A549 (cell line): ENCODE measurements at regions not wholly inside any gene's neighbourhood (a gene's known extent, or its start where the extent isn't known, plus 50 kb on each side); places are given as distances from the start of the nearest gene placed in this dataset.

Experiments
- ATAC-seq, 2 experiments: fragments of 200-7000 bp in 1 of 2; fragments of >200 bp in 1 of 2; cut with Nextera tagmentation in 1 of 2; cut with Tn5 transposase in 1 of 2; 3 replicates each; pipeline versions ENCODE4 v1.8.0 to v1.9.1; 2018 to 2020; ENCODE audit warnings: mild to moderate bottlenecking in 1 of 2, moderate library complexity in 1 of 2
- CTCF ChIA-PET: fragments of 300-600 bp; sonication (Branson Sonifier 250); formaldehyde crosslinking; extraction: SDS; loops from one replicate; lab custom pipeline; 2021; ENCODE audit warnings: antibody characterized with exemption, inconsistent platforms; lab: Yijun Ruan, JAX
- POLR2A ChIA-PET: fragments of 350-600 bp; formaldehyde crosslinking; extraction: SDS; loops from one replicate; lab custom pipeline; 2021; ENCODE audit warnings: antibody characterized with exemption, inconsistent platforms; lab: Yijun Ruan, JAX
- DNase-seq, 2 experiments: peaks; one replicate each; pipeline versions ENCODE4 v3.0.0 to v3.0.0-alpha.2; 2011 to 2016; ENCODE audit warnings: low read depth in 1 of 2, low spot score in 1 of 2
- FAIRE-seq: peaks from 2 replicates; lab custom pipeline; 2011; peaks lifted over from hg19 to GRCh38; lab: Jason Lieb, UNC
- H3K27ac ChIP-seq, 2 experiments: fragments of >200 bp; sonication (Bioruptor Twin); formaldehyde crosslinking; 3 replicates each; pipeline ENCODE4 v1.5.1; 2016 to 2017
- H3K4me1 ChIP-seq: fragments of >200 bp; sonication (Bioruptor Twin); formaldehyde crosslinking; 3 replicates; pipeline ENCODE4 v1.6.1; 2016
- H3K4me2 ChIP-seq: fragments of >200 bp; sonication (Bioruptor Twin); formaldehyde crosslinking; 3 replicates; pipeline ENCODE4 v1.6.1; 2016
- H3K4me3 ChIP-seq: fragments of >200 bp; sonication (Bioruptor Twin); formaldehyde crosslinking; 3 replicates; pipeline ENCODE4 v1.5.1; 2016
- H3K9me3 ChIP-seq: fragments of >200 bp; sonication (Bioruptor Twin); formaldehyde crosslinking; 3 replicates; pipeline ENCODE4 v1.6.1; 2016
- CBX2 ChIP-seq: fragments of 200-600 bp; sonication (generic); IDR thresholded peaks from 2 replicates; pipeline ENCODE4 v1.6.1; 2016; ENCODE audit warnings: low read depth, mild to moderate bottlenecking, borderline replicate concordance
- CEBPB ChIP-seq, 2 experiments: fragments of >200 bp in 1 of 2; sonication (Bioruptor Twin) in 1 of 2; formaldehyde crosslinking in 1 of 2; IDR thresholded peaks; 2 replicates each; pipeline ENCODE4 v1.6.1; 2012 to 2016
- CHD2 ChIP-seq: fragments of 150-350 bp; IDR thresholded peaks from 2 replicates; pipeline ENCODE4 v1.6.1; 2014; ENCODE audit warnings: low read length; ENCODE audit not compliant: partially characterized antibody
- CTCF ChIP-seq: fragments of >200 bp; sonication (Bioruptor Twin); formaldehyde crosslinking; IDR thresholded peaks from 3 replicates; pipeline ENCODE4 v1.5.1; 2016
- FOSB ChIP-seq: fragments of 250-450 bp; sonication (Bioruptor Pico); IDR thresholded peaks from 2 replicates; pipeline ENCODE4 v1.5.0; 2020; ENCODE audit warnings: mild to moderate bottlenecking, moderate library complexity
- FOSL2 ChIP-seq, 2 experiments: fragments of 450-650 bp in 1 of 2; fragments of >200 bp in 1 of 2; sonication (Bioruptor Twin) in 1 of 2; formaldehyde crosslinking; IDR thresholded peaks; 2 replicates each; pipeline versions ENCODE4 v1.5.0 to v1.6.1; 2016 to 2020; ENCODE audit warnings: mild to moderate bottlenecking in 1 of 2, moderate library complexity in 1 of 2
- GATA3 ChIP-seq: IDR thresholded peaks from 2 replicates; pipeline ENCODE4 v1.6.1; 2012; ENCODE audit warnings: borderline replicate concordance
- HOXB5 ChIP-seq: fragments of 250-450 bp; sonication (Bioruptor Pico); IDR thresholded peaks from 2 replicates; pipeline ENCODE4 v1.5.0; 2020; ENCODE audit warnings: mild to moderate bottlenecking, moderate library complexity
- JUNB ChIP-seq: fragments of >200 bp; sonication (Bioruptor Twin); formaldehyde crosslinking; IDR thresholded peaks from 2 replicates; pipeline ENCODE4 v1.6.1; 2016
- KDM1A ChIP-seq: fragments of 200-600 bp; sonication (generic); IDR thresholded peaks from 2 replicates; pipeline ENCODE4 v1.6.1; 2016; ENCODE audit warnings: low read depth, mild to moderate bottlenecking
- KDM5A ChIP-seq: fragments of 200-600 bp; sonication (generic); IDR thresholded peaks from 2 replicates; pipeline ENCODE4 v1.6.1; 2016; ENCODE audit warnings: antibody characterized with exemption, mild to moderate bottlenecking
- MAFK ChIP-seq: fragments of 450-650 bp; IDR thresholded peaks from 2 replicates; pipeline ENCODE4 v1.6.1; 2014; ENCODE audit not compliant: partially characterized antibody
- MYC ChIP-seq: IDR thresholded peaks from 2 replicates; pipeline ENCODE4 v1.6.1; 2012; ENCODE audit warnings: mild to moderate bottlenecking, inconsistent platforms, low read length, improper control_type of control experiment, borderline replicate concordance
- NR3C1 ChIP-seq: fragments of >200 bp; sonication (Bioruptor Twin); formaldehyde crosslinking; IDR thresholded peaks from 3 replicates; pipeline ENCODE4 v1.6.1; 2017
- PHF8 ChIP-seq: fragments of 200-600 bp; sonication (generic); IDR thresholded peaks from 2 replicates; pipeline ENCODE4 v1.6.1; 2016; ENCODE audit warnings: low read depth, mild to moderate bottlenecking, antibody characterized with exemption, moderate library complexity, borderline replicate concordance
- RAD21 ChIP-seq, 2 experiments: fragments of >200 bp in 1 of 2; sonication (Bioruptor Twin) in 1 of 2; formaldehyde crosslinking in 1 of 2; IDR thresholded peaks in 1 of 2; conservative IDR thresholded peaks in 1 of 2; 2 replicates in 1 of 2; 3 replicates in 1 of 2; pipeline ENCODE4 v1.6.1; 2012 to 2018; ENCODE audit warnings: inconsistent platforms in 1 of 2
- RARB ChIP-seq: fragments of 250-450 bp; sonication (Bioruptor Pico); IDR thresholded peaks from 2 replicates; pipeline ENCODE4 v1.8.0; 2021; ENCODE audit warnings: mild to moderate bottlenecking, moderate library complexity
- RNF2 ChIP-seq: fragments of 200-600 bp; sonication (generic); IDR thresholded peaks from 2 replicates; pipeline ENCODE4 v1.6.1; 2016; ENCODE audit warnings: low read depth, mild to moderate bottlenecking, antibody characterized with exemption, moderate library complexity, borderline replicate concordance
- SREBF2 ChIP-seq: fragments of 450-650 bp; IDR thresholded peaks from 2 replicates; pipeline ENCODE4 v1.6.1; 2014; ENCODE audit warnings: mild to moderate bottlenecking, moderate library complexity
- ZFP36 ChIP-seq: fragments of 450-650 bp; IDR thresholded peaks from 2 replicates; pipeline ENCODE4 v1.6.1; 2014; ENCODE audit warnings: borderline replicate concordance; ENCODE audit not compliant: partially characterized antibody
- ZSCAN20 ChIP-seq: fragments of 250-450 bp; sonication (Bioruptor Pico); IDR thresholded peaks from 2 replicates; pipeline ENCODE4 v1.8.0; 2022; ENCODE audit warnings: mild to moderate bottlenecking, moderate library complexity
- WGBS: methylation state at CpG from one replicate; pipeline ENCODE4 v1.1.6; 2017; ENCODE audit errors: missing lambda C conversion rate; 5-methylcytosine and 5-hydroxymethylcytosine counted together
- TF ChIP-seq, protein P1 (sequence below): IDR thresholded peaks from 2 replicates; pipeline ENCODE4 v1.6.1; 2012
- TF ChIP-seq, protein P2 (sequence below): fragments of >200 bp; sonication (Bioruptor Twin); formaldehyde crosslinking; IDR thresholded peaks from 3 replicates; pipeline ENCODE4 v1.6.1; 2016
- TF ChIP-seq, protein P3 (sequence below): IDR thresholded peaks from 2 replicates; pipeline ENCODE4 v1.6.1; 2012; ENCODE audit warnings: low read depth, borderline replicate concordance

DNA sequence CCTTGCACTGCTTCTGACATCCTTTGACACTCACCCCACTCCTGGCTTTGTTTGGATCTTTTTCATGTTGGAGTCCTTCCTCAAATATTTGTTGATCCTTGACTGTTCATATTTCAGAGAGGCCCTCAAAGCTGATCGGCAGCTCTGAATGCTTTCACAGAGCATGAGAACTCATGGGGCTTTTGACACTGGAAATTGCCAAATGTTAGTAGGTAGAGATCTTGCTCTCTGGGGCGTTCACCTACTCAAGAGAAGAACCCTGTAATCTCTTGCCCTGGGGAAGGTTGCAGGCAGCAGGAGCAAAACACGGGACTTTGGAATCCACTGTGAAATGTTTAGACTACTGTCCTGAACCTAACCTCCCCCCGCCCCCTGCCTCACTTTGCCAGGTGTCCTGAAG is 67.4 kb upstream of the STUM start:
- DNase-seq (no peak), FAIRE-seq (no peak), ATAC-seq (no peak)
- Histone ChIP-seq H3K4me1 (no peaks in the 10 kb centered on the region), H3K4me2 (no peak overlapping the region), H3K4me3 (no peak overlapping the region), H3K27ac (no peak overlapping the region), H3K9me3 (no peaks in the 10 kb centered on the region)
- POLR2A ChIA-PET = no interaction called here
- 32% methylated on average over 4 of the region's 4 CpGs for WGBS
- CTCF ChIA-PET = no interaction called here
- TF ChIP-seq MAFK (no peak), RNF2 (no peak), HOXB5 (CRISPR knock-in tag) (no peak), CEBPB (IDR thresholded peaks at IDR 0.05) (no peak), RARB (no peak), MYC (no peak), FOSB (CRISPR knock-in tag) (no peak), ZSCAN20 (CRISPR knock-in tag) (no peak), CHD2 (no peak), CTCF (no peak)
- TF ChIP-seq, protein P1, sequence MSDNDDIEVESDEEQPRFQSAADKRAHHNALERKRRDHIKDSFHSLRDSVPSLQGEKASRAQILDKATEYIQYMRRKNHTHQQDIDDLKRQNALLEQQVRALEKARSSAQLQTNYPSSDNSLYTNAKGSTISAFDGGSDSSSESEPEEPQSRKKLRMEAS = no peak
- TF ChIP-seq, protein P2, sequence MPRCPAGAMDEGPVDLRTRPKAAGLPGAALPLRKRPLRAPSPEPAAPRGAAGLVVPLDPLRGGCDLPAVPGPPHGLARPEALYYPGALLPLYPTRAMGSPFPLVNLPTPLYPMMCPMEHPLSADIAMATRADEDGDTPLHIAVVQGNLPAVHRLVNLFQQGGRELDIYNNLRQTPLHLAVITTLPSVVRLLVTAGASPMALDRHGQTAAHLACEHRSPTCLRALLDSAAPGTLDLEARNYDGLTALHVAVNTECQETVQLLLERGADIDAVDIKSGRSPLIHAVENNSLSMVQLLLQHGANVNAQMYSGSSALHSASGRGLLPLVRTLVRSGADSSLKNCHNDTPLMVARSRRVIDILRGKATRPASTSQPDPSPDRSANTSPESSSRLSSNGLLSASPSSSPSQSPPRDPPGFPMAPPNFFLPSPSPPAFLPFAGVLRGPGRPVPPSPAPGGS = no peak

- 93% methylated on average over 3 of the region's 6 CpGs for WGBS
- FAIRE-seq = no peak
- H3K4me2 ChIP-seq = no peak overlapping the region
- CTCF ChIA-PET = no interaction called here
- TF ChIP-seq KDM1A (no peak), FOSB (CRISPR knock-in tag) (no peak), CEBPB (IDR thresholded peaks at IDR 0.05) (no peak), CBX2 (no peak), JUNB (no peak), CTCF (no peak), SREBF2 (no peak), KDM5A (no peak), MYC (no peak), ZFP36 (no peak), PHF8 (no peak), GATA3 (no peak), RAD21 (conservative IDR thresholded peaks at IDR 0.05 in 1 of 2, IDR thresholded peaks at IDR 0.05 in 1 of 2) (no peak), NR3C1 (no peak), FOSL2 (IDR thresholded peaks at IDR 0.05) (no peak), FOSL2 (CRISPR knock-in tag; IDR thresholded peaks at IDR 0.05) (no peak), MAFK (no peak)
- TF ChIP-seq, protein P3, sequence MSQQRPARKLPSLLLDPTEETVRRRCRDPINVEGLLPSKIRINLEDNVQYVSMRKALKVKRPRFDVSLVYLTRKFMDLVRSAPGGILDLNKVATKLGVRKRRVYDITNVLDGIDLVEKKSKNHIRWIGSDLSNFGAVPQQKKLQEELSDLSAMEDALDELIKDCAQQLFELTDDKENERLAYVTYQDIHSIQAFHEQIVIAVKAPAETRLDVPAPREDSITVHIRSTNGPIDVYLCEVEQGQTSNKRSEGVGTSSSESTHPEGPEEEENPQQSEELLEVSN = no peak
- TF ChIP-seq, protein P1 = no peak
- TF ChIP-seq, all 56 proteins: peak for 0
- Histone ChIP-seq H3K4me1 (no peaks in the 10 kb centered on the region), H3K27ac (no peak overlapping the region), H3K9me3 (no peaks in the 10 kb centered on the region), H3K4me3 (no peak overlapping the region)
- POLR2A ChIA-PET = no interaction called here
- DNase-seq = no peak
- ATAC-seq = no peak
Measured at GRCh38 chr1:226482196-226482595, 66.4 kb upstream of the STUM start.
